HG03565 (cell line): ENCODE measurements at regions not wholly inside any gene's neighbourhood (a gene's known extent, or its start where the extent isn't known, plus 50 kb on each side); places are given as distances from the start of the nearest gene placed in this dataset.

Experiments
- ATAC-seq: cut with Tn5 transposase; IDR thresholded peaks from one replicate; pipeline ENCODE4 v1.9.1; 2021; ENCODE audit warnings: mild to moderate bottlenecking, moderate library complexity; ENCODE audit not compliant: unreplicated experiment

DNA sequence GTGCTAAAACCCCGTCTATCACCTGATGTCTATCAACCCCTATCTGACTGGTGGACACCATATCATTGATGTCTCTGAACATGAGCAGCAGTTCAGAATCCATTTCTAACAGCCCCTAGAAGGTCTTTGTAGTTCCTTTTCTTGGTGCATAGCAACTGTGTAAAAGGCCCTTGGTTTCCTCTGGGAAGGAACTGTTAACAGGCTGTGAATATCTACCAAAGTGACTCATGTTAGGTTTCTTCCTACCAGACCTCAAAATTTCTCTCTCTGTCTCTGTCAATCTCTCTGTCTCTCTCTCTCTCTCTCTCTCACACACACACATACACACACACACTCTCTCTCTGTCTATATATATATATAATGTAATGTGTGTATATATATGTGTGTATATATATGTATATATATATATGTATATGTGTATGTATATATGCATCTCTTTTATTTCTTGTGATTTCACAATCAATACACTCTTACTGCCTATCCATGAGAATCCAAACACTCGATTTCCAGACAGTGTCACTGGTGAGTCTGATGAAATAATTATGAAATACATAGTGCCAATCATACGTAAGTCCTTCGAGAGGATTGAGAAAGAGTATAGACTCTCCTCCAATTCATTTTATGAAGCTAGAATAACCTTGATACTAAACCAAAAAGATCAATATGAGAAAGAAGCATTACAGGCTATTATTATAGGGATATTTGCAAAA, 335.9 kb upstream of the SLCO3A1 start:
- ATAC-seq, result no peak

DNA sequence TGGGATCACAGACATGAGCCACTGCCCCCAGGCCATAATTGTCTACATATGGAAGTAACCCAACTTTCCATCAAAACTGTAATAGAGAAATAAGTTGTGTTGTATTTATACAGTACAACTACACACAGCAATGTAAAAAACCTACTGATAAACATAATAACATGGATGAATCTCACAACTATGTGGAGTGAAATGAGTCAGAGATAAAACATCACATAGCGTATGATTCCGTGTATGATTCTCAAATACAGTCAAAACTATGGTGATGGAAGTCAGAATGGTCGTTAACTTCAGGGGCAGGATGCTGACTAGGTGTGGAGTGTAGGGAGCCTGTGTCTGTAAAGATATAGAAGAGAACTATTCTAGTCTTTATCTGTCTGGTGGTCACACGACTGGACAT, 332.7 kb upstream of the SLCO3A1 start:
- no peak for ATAC-seq

DNA sequence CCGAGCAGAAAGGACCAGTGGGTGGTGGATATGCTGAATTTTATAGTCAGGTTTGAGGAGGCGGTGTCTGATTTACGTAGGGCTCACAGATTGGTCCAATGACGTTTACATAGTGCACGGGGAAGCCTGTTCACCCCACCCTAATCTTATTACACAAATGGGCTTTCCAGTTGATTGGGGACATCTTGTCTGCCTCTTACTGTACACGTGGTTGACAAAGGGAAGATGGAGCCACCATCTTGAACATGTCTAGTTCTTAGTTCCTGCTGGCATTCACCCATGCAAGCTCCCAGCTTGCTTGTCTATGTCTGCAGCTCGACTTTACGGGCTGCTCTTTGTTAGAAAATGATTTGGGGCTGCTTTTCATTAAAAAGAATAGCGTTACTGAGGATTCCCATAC, 332.0 kb upstream of the SLCO3A1 start:
- no peak for ATAC-seq

DNA sequence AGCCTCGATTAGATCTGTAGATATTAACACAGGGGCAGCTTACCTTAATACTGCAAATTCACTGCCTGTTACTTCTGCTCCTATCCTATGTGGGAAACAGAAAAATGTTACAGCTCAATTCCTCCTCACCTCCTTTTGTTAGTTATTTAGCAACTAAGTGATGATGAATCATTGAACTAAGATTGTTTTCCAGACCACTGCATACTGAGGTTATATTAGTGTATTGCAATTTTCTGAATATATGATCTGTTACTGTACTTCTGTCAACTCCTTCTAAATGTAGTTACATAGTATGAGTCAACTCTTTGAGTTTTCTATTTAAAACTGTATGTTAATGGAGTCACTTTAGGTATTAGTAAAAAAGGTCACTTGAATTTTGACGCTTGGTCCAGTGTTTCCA, 331.5 kb upstream of the SLCO3A1 start:
- ATAC-seq, result no peak

DNA sequence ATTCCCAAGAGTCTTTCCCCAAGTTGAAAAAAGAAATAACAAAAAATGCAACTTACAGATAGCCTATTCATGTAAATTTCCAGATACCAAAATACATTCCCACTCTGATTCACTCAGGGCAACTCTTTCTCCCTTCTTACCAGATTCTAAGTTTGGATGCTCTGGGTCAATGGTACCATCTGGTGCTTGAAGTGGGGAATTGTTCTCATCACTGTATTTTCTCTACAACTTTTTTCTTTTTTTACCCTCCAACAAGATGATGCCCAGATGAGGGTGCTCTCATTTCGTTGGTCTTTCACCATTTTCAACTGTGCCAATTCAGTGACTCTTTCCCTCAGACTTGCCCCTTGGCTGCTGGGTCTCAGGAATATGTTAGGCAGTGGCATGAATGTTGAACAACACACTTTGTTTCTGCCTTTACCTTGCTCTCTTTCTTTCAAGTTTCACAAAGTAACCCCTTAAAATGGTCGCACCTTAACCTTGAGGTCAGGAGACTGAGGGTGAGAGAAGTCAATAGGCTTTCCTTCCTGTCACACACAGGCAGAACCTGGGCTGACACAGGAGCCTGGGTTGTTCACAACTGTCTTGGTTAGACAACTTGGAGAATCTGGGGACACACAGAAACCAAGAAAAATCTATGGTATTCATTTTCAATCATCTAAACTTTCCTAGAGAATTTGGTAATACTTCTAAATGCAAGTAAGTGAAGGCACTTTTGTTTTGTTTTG, 330.7 kb upstream of the SLCO3A1 start:
- no peak for ATAC-seq

DNA sequence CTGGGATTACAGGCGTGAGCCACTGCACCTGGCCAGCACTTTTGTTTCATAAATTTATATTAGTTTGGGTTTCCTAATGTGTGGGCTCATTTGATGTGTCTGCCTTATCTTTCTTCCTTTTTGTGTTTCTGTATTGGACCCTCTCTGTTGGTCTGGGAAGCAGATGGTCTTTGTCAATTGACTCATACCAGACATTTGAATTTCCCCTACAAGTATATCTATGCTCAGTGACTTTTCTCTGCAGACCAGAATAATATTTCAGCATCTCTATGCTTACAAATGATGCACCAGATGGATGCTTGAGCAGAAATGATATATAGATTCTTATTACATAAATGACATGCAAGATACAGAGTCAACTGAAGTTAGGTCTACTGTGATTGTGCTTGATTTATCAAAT, 329.9 kb upstream of the SLCO3A1 start:
- ATAC-seq, result no peak

DNA sequence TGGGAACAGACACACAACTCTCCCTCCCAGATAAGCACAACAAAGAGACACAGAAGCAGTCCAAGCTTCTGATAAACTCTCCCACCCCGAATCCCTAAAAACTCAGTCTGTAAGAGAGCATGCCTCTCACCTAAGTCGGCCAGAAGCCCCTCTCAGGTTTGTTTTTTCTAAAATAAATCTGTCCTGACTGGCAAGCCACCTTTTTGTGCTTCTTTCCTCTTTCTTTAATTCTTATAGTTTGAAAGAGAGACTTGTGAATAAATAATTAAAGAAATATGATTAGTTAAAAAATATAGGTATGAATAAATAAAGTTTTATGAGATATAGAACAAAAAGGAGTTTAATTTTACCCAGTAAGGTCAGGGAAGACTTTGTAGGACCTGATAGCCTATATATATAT, 329.0 kb upstream of the SLCO3A1 start:
- no peak for ATAC-seq

DNA sequence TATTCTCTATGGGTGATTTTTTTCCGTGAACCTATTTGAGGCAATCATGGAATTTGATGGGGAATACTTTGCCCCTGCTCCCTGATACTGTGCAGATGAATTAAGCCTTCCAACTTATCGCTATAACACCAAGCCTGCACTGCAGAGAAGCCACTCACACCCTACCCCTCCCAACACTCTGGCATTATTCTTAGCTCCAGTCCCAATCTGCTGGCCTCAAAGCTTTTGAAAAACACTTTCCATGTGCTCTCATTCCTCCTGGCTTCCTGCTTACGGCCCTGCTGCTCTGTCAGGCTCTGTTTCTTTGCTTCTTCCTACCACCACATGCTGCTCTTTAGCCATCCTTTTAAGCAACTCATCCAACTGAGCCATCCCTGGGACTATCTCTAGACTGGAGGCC, 327.8 kb upstream of the SLCO3A1 start:
- no peak for ATAC-seq

DNA sequence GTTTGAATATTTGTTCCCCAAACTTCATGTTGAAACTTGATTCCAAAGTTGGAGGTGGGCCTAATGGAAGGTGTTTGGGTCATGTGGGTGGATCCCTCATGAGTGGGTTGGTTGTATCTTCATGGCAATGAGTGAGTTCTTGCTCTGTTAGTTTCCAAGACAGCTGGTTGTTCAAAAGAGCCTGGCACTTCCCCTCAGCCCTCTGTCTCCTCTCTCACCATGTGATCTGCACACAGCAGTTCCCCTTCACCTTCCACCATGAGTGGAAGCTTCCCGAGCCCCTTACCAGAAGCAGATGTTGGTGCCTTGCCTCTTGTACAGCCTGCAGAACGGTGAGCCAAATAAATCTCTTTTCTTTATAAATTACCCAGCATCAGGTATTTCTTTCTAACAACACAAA, 327.1 kb upstream of the SLCO3A1 start:
- ATAC-seq, result no peak

DNA sequence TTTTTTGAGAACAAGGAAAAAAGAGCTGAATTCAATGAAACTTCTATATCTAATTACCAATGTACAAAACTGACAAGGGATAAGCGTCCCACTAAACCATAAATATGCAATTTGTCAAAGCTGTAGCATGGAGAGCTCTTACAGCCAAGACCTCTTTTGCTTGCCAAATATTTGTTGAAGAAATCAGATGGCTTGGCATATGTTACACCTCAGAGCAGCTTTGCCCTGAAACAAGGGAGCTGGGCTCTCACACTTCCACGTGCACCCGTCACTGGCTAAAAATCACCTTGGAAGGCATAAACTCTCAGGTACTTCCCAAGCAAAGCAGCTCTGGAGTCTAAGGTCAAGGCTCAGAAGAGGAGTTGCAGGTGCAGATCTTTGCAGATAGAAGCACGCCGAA, 324.7 kb upstream of the SLCO3A1 start:
- no peak for ATAC-seq

DNA sequence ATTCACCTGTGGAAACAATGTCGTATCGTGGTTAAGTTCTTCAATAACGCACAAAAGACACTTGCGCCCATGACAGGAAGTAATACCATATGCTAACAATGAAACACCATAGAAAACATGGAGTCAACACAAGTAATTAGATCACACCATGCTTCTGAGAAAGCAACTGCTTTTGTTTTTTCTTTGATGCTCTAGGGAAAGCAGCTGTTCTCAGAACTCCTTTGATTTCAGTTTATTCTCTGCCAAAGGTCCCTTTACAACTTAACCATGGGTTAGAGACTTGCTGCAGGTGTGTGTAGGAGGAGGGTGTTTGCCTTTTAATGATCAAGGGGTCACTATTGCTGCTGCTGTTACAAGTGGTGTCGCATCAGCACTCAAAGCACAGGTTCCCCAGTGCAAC, 324.0 kb upstream of the SLCO3A1 start:
- ATAC-seq, result no peak

DNA sequence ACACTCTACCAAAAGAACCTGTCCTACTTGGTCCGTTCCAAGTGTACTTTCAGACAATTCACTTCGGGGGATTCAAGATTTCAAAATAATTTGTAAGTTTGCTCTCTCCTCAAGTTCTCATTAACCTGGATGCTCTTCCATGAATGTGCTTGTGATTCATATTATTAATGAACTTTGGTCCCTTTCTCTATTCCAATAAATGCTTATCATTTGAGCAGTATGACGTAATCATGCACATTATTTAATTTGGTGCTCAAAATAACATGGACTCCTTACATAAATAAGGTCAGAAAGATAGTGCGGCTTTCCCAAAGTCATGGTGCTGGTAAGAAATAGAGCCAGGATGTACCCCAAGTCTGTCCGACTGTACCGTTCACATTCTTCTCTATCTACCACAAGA, 323.2 kb upstream of the SLCO3A1 start:
- ATAC-seq, result no peak

DNA sequence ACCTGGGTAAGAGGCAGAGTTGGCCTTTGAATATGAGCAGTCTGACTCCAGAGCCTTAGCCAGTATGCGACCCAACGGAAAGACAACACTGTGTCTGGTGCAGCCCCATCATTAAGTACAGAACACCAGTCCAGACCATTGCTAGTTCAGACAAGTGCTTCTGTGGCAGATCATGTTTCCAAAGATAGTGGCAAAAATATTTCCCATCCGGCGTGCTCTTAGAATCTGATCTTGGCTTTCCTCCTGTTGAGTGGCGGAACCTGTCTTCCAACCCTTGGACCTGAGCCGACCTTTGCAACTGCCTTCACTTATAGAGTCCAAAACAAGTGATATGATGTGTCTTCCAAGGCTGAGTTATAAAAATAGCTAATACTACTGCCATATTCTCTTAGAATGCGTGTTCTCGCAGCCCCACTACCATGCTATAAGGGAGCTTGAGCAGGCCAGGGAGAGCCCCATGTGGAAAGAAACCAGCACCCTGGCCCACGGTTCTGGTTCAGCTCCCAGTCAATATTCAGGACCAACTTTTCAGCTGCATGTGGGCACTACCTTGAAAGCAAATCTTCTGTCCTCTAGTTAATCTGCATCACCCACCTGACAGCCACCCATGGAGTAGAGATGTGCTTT, 322.4 kb upstream of the SLCO3A1 start:
- no peak for ATAC-seq

DNA sequence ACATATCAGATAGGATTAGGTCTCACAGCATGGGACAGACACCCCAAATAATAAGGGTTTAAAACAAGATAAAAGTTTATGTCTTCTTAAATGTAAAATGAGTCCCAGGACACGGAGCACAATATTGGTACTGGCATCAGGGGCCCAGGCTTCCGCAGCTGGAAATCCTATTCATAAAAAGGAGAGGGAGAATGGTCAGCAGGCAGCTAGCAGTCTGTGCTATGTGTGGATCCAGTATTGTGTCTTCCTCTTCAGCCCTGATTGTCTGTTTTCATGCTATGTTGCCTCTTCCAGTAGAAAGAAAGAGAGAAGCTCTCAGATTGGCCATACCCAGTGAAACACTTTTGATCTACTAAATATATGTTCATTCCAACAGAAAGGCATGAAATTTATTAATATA, 319.3 kb upstream of the SLCO3A1 start:
- ATAC-seq, result no peak

DNA sequence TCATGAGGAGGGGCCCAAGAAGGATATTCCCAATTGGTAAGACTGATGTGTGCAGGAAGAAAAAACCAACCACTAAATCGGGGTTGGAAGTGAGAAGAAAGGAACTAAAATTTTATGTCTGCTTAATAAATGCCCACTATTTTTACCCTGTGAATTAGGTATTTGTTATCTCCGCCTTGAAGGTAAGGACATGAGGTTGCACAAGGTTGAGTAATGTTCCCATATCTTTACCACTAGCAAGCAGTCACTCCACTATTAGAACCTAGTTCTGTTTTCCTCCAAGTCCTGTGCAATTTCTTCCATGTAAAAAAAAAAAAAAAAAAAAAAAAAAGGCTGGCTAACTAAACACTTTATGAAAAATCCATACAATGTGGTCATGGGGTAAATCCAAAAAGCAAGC, 318.5 kb upstream of the SLCO3A1 start:
- ATAC-seq, result no peak

DNA sequence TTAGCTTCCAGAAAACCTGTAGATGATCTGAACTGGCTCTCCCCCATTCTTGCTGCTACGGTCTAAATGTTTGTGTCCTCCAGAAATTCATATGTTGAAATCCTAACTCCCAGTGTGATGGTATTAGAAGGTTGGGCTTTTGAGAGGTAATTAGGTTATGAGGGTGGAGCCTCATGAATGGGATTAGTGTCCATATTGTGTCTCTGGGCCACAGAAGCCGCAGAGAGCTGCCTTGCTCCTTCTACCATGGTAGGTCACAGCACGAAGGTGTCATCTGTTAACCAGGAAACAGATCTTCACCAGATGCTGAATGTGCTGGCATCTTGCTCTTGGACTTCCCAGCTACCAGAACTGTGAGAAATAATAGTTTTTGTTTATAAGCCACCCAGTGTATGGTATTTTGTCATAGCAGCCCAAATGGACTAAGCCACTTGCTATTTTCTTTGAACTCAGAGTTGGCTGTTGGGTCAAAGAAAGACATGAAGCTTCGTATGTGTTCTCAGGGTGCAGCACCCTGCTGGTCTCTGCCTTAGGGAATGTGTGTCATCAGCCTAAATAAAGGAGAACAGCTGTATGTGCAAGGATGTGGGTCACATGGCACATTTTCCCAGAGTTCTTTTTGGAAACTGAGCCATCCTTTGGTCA, 317.5 kb upstream of the SLCO3A1 start:
- ATAC-seq, result no peak

DNA sequence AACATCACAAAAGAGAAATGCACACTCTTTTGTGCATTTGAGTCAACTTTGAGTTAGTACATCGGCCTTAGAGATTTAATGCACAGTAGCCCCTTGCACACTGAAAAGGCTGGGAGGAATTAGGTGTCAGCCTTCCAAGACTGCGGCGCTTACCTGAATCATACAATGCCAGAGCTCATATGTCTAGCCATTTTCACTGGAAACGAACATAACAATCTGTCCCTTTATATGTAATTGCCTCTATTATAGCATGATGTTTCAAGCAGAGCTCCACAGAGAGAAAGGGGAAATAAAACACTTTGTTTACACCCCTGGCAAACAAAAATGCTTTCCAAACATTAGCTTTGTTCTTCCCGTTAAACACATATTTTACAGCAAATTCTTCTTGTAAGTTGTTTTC, 315.7 kb upstream of the SLCO3A1 start:
- no peak for ATAC-seq

DNA sequence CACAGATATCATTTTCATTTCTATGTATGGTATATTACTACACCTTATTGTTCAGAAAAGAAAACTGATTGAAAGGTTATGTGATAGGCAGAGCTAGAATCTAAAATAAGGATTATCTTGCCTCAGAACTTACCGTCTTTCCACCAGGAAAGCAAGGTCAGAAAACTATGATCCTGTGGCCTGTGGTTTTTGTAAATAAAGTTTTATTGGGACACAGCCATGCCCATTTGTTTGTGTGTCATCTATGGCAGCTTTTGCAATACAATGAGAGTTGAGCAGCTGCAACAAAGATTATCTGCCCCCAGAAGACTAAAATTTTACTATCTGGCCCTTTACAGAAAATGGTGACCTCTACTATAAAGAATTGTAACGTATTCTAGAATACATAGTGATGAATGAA, 314.7 kb upstream of the SLCO3A1 start:
- ATAC-seq, result no peak

DNA sequence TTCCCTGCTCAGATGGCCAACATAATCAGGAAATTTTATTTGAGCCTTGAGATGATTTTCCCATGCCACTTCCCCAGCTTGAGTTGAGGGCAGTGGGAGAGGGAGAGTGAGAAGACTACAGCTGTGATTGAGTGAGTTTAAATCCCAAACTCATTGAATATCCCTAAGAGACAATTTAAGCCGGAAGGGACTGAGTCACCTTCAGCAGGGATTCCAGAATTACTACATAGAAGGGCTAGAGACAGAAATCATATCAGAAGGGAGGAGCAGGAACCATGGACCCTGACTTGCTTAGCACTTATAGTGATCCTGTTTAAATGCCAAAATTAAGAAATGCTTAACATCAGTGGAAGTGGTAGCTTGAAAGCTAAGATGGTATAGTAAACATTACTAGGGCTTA, 312.2 kb upstream of the SLCO3A1 start:
- ATAC-seq, result no peak

DNA sequence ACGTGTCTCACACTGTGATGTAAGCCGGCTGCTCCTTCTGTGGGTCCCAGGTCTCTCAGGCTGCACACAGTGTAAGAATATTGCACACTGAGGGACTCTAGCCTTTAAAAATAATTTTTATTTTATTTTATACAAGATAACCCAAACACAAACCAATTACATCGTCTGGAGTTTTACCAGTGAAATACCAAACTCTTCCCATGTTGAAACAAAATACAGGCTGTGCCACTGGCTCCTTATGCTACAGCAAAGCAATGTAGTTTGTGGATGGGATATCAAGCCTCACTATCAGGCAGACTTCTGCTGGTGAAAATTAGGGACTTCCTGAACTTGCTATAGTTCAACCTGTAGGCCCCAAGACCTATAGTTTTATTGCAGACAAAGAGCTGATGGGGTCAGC, 311.3 kb upstream of the SLCO3A1 start:
- ATAC-seq, result no peak

DNA sequence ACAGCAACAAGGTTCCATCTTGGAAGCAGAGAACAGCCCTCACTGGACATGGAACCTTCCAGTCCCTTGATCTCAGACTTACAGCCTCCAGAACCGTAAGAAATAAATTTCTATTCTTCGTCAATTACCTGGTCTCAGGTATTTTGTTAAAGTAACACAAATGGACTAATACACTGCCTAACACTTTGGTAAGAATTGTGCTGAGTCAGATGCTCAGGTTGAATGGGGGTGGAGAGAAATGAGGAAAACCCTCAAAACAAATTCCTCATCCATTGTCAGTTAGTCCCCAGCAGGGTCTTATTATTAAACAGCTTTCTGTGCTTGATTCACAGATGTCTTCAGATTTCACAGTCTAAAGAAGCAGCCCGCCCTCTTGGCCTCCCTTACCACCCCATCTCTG, 306.2 kb upstream of the SLCO3A1 start:
- no peak for ATAC-seq

DNA sequence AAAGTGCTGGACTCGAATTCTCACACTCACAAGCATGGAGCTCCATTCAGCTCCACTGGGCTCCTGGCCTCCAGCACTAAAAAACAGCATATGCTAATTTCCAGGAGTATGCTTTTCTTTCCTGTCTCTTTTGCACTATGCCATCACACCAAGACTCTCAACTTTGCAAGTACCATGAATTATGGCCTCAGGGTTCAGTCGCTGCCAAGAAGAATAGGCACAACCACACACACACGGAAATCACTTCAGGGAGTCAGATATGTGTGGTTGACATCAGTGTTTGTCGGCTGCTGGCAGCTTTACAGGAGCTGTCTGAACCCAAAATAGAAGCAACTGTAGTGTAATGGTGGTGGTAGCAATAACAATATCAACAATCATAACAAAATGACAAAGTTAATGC, 305.0 kb upstream of the SLCO3A1 start:
- no peak for ATAC-seq
